Osteoblast (primary cell): ENCODE measurements at regions not wholly inside any gene's neighbourhood (a gene's known extent, or its start where the extent isn't known, plus 50 kb on each side); places are given as distances from the start of the nearest gene placed in this dataset.
"Not testable (repeated sequence)": the region's sequence is repeated elsewhere in the genome, so short reads cannot be mapped to it uniquely, and the experiment has no call there.

ENCODE experiments used
- DNase-seq: peaks from one replicate; pipeline ENCODE4 v3.0.0; 2011; ENCODE audit warnings: low spot score, mixed read lengths; ENCODE audit not compliant: insufficient read length; ENCODE audit errors: missing footprints
- H2AFZ ChIP-seq: 2 replicates; pipeline ENCODE4 v1.6.0; 2011; ENCODE audit warnings: mild to moderate bottlenecking, low read length
- H3K27ac ChIP-seq: 2 replicates; pipeline ENCODE4 v1.5.1; 2011; ENCODE audit warnings: mild to moderate bottlenecking, low read depth, low read length, moderate library complexity
- H3K27me3 ChIP-seq: 2 replicates; pipeline ENCODE4 v1.6.0; 2012; ENCODE audit warnings: mild to moderate bottlenecking, control low read depth, inconsistent platforms, low read length, moderate library complexity; ENCODE audit not compliant: insufficient read depth
- H3K36me3 ChIP-seq: 2 replicates; pipeline ENCODE4 v1.5.1; 2011; ENCODE audit warnings: mild to moderate bottlenecking, low read length, control low read depth, moderate library complexity; ENCODE audit not compliant: insufficient read depth
- H3K4me1 ChIP-seq: 2 replicates; pipeline ENCODE4 v1.5.1; 2011; ENCODE audit warnings: mild to moderate bottlenecking, low read length, control low read depth, moderate library complexity; ENCODE audit not compliant: insufficient read depth
- H3K4me2 ChIP-seq: 2 replicates; pipeline ENCODE4 v1.6.0; 2011; ENCODE audit warnings: mild to moderate bottlenecking, low read length; ENCODE audit not compliant: insufficient read depth
- H3K4me3 ChIP-seq: fragments of 200-600 bp; sonication (generic); 3 replicates; pipeline ENCODE4 v1.5.1; 2012; ENCODE audit warnings: mild to moderate bottlenecking, low read length, inconsistent platforms; ENCODE audit not compliant: insufficient read depth
- H3K79me2 ChIP-seq: 2 replicates; pipeline ENCODE4 v1.6.0; 2012; ENCODE audit warnings: mild to moderate bottlenecking, low read length, control low read depth, inconsistent platforms; ENCODE audit not compliant: insufficient read depth
- H3K9me3 ChIP-seq: 2 replicates; pipeline ENCODE4 v1.5.1; 2011; ENCODE audit warnings: low read depth, low read length, control low read depth
- H4K20me1 ChIP-seq: 2 replicates; pipeline ENCODE4 v1.6.0; 2012; ENCODE audit warnings: mild to moderate bottlenecking, low read length, control low read depth; ENCODE audit not compliant: insufficient read depth
- CTCF ChIP-seq: IDR thresholded peaks from 2 replicates; pipeline ENCODE4 v1.5.1; 2011; ENCODE audit warnings: mild to moderate bottlenecking, low read depth, low read length, moderate library complexity; ENCODE audit errors: extremely low read depth

- DNase-seq: no peak
- H3K4me1 ChIP-seq: no peaks in the 10 kb centered on the region
- no peak for TF ChIP-seq CTCF
- no peaks in the 10 kb centered on the region for H3K9me3 ChIP-seq
- no peaks in the 10 kb centered on the region for H3K79me2 ChIP-seq
- no peak overlapping the region for H3K4me2 ChIP-seq
- H3K4me3 ChIP-seq: no peak overlapping the region
- H3K36me3 ChIP-seq: no peaks in the 10 kb centered on the region
- no peaks in the 10 kb centered on the region for H3K27me3 ChIP-seq
- H3K27ac ChIP-seq: no peak overlapping the region
- no peak overlapping the region for H2AFZ ChIP-seq
- no peaks in the 10 kb centered on the region for H4K20me1 ChIP-seq
These were observed 604.5 kb downstream of the DOK5 start for GRCh38 chr20:55079917-55080316.

- H3K4me3 ChIP-seq, H2AFZ ChIP-seq: not testable (repeated sequence)
These were observed 599.0 kb downstream of the DOK5 start for GRCh38 chr20:55074266-55074840.

GRCh38 chr20:55070001-55070400, 594.6 kb downstream of the DOK5 start:
- no peak overlapping the region for H3K4me2 ChIP-seq
- no peak overlapping the region for H3K27ac ChIP-seq
- no peak overlapping the region for H2AFZ ChIP-seq
- no peak overlapping the region for H3K4me3 ChIP-seq
- no peaks in the 10 kb centered on the region for H3K9me3 ChIP-seq
- no peaks in the 10 kb centered on the region for H3K79me2 ChIP-seq
- no peak for TF ChIP-seq CTCF
- DNase-seq: no peak
- no peaks in the 10 kb centered on the region for H4K20me1 ChIP-seq
- no peaks in the 10 kb centered on the region for H3K27me3 ChIP-seq
- H3K36me3 ChIP-seq: no peaks in the 10 kb centered on the region
- no peaks in the 10 kb centered on the region for H3K4me1 ChIP-seq

More at GRCh38 chr20:55074266-55074840, 599.0 kb downstream of the DOK5 start:
- not testable (repeated sequence) for H3K9me3 ChIP-seq, H4K20me1 ChIP-seq, H3K4me1 ChIP-seq, H3K36me3 ChIP-seq, H3K27ac ChIP-seq, DNase-seq, H3K27me3 ChIP-seq, H3K4me2 ChIP-seq, H3K79me2 ChIP-seq

GRCh38 chr20:55067158-55067825, 591.9 kb downstream of the DOK5 start:
- Histone ChIP-seq H3K79me2 (no peaks in the 10 kb centered on the region), H2AFZ (peak overlapping the region; percentile 67)
- peak; percentile 17 for DNase-seq

More at GRCh38 chr20:55067158-55067825, 591.9 kb downstream of the DOK5 start:
- H3K4me2 ChIP-seq: peak overlapping the region; percentile 1
- no peak overlapping the region for H3K4me3 ChIP-seq
- no peaks in the 10 kb centered on the region for H3K36me3 ChIP-seq
- no peak overlapping the region for H3K27ac ChIP-seq
- no peaks in the 10 kb centered on the region for H3K4me1 ChIP-seq
- no peak for TF ChIP-seq CTCF
- H4K20me1 ChIP-seq: no peaks in the 10 kb centered on the region
- no peaks in the 10 kb centered on the region for H3K27me3 ChIP-seq
- no peaks in the 10 kb centered on the region for H3K9me3 ChIP-seq
